GM12801 (cell line): ENCODE measurements at regions not wholly inside any gene's neighbourhood (a gene's known extent, or its start where the extent isn't known, plus 50 kb on each side); places are given as distances from the start of the nearest gene placed in this dataset.

Experiments
- TF ChIP-seq, protein P1 (sequence below): IDR thresholded peaks from one replicate; pipeline ENCODE4 v1.5.1; 2011; ENCODE audit warnings: control low read depth; ENCODE audit not compliant: insufficient read length; ENCODE audit errors: extremely low read depth

DNA sequence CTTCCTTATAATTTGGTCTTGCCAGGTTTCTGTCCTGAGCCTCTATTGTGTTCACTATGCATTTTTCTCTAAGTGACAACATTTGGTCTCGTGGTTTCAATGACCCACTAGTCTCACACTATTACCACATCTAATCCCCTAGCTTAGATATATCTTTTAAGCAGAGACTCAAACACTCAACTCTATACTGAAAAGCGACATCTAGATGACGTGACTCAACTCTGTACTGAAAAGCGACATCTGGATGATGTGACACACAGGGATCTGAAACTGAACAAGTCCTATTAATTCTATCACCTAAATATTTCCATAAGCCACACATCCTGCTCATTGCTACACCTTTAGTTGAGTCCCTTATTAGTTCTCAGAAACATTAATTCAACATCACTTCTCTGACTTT, 141.7 kb upstream of the MBNL1 start:
- TF ChIP-seq, protein P1, sequence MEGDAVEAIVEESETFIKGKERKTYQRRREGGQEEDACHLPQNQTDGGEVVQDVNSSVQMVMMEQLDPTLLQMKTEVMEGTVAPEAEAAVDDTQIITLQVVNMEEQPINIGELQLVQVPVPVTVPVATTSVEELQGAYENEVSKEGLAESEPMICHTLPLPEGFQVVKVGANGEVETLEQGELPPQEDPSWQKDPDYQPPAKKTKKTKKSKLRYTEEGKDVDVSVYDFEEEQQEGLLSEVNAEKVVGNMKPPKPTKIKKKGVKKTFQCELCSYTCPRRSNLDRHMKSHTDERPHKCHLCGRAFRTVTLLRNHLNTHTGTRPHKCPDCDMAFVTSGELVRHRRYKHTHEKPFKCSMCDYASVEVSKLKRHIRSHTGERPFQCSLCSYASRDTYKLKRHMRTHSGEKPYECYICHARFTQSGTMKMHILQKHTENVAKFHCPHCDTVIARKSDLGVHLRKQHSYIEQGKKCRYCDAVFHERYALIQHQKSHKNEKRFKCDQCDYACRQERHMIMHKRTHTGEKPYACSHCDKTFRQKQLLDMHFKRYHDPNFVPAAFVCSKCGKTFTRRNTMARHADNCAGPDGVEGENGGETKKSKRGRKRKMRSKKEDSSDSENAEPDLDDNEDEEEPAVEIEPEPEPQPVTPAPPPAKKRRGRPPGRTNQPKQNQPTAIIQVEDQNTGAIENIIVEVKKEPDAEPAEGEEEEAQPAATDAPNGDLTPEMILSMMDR, result no peak

- TF ChIP-seq, protein P1, result no peak
Observed at GRCh38 chr3:152128356-152128755, 140.4 kb upstream of the MBNL1 start.

DNA sequence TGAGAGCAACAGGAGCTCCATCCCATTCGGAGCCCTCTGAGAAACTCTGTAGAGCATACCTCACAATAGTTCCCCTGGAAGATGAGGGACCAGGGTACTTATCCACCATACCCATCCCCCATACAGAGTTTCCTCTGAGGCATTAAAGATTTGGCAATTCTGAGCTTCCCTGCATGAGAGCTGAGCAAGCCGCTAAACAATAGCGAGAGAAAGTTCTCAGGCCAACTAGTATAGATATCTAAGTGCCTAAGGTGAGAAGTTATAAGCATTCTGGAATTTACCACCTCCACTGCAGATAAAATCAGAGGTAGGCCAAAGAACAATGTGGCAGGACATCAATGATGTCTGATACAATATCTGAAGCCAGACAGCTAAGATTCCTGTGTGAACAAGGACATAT, 129.1 kb upstream of the MBNL1 start:
- TF ChIP-seq, protein P1, result no peak

DNA sequence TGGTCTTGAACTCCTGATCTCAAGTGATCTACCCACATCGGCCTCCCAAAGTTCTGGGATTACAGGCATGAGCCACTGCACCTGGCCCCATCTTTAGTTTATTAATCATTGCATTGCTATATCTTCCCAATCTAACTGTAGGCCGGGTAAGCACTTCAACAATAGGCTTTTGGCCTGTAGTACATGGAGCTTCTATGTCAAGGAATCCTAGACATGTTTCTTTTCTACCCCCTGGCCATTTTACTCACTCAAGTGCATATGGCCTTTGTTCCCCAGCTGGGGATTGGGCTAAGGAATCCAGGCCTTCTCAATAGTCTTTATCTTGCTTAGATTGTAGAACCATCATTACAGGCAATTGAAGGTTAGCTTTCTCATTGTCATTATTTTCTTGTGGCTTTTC, 122.3 kb upstream of the MBNL1 start:
- TF ChIP-seq, protein P1, result no peak

DNA sequence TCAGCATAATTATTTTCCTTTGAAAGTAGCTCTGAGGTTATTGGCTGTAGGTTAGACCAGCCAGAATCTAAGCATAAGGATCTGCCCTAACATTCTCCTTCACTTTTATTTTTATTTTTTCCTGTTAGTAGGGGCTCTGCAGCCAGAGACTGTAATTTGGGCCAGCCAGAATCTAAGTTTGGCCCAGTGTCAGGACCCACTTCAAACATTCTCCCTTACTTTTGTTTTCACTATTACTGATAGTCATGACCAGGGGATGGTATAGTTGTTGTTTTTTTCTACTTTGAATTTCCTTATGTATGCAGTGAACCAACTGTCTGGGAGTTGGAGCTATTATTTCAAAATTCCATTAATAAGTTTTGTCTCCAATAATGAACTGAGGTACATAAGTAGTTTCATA, 121.0 kb upstream of the MBNL1 start:
- TF ChIP-seq, protein P1, result no peak

DNA sequence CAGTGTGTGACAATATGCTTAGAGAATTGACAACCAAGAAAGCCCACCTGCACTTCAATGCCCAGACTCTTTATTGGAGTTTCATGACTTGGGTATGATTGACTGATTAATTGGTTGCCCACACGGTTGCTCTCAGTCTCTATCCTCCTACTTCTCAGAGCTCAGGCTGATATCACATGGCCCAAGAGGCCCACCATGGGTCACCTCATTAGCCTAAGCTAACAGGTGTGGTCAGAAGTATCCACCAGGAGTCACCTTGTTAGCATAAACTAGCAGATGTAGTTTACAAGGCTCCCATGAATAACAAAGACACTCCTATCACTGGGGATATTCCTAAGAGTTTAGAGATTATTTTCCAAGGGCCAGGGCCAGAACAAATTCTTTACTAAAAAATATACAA, 120.2 kb upstream of the MBNL1 start:
- TF ChIP-seq, protein P1, result no peak

DNA sequence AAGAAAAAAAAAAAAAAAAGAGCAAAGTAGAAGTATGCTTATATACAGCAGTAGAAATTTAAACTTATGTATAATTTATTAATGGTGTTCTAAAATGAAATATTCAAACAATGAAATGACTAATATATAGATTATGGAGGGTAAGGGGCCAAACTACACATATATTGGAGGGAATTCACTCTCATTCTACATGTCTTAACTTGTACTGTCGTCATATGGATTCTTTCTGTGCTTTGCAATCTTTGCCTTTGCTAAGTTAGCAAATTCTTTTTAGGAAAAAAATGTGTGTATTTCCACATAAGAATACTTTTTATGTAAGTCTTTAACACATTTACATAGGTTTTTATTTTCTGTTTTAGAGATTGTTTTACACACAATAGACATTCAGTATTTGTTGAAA, 118.9 kb upstream of the MBNL1 start:
- TF ChIP-seq, protein P1, result no peak
